ENCODE measurements at regions not wholly inside any gene's neighbourhood (a gene's known extent, or its start where the extent isn't known, plus 50 kb on each side); places are given as distances from the start of the nearest gene placed in this dataset.
A peak's percentile ranks its signal among the peaks of the same experiment; 100 is the strongest.
"Not testable (repeated sequence)": the region's sequence is repeated elsewhere in the genome, so short reads cannot be mapped to it uniquely, and the experiment has no call there.

- DNase-seq: not testable (repeated sequence)
Measured at GRCh38 chr16:22572331-22573224, 61.9 kb downstream of the NPIPB5 start.

DNA sequence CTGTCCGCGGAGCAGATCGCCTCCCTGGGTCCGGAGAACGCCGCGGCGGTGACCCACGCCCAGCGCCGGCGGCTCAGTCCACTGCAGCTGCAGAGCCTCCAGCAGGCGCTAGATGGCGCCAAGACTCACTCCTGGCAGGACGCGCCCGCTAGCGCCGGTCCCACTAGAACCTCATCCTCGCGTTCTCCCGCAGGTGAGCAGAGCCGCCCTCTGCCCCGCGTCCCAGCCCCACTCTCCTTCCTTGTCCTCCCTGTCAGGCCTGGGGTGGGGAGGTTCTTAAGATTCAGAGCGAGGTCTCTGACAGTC is 62.5 kb downstream of the NPIPB5 start:
- DNase-seq: not testable (repeated sequence)

DNA sequence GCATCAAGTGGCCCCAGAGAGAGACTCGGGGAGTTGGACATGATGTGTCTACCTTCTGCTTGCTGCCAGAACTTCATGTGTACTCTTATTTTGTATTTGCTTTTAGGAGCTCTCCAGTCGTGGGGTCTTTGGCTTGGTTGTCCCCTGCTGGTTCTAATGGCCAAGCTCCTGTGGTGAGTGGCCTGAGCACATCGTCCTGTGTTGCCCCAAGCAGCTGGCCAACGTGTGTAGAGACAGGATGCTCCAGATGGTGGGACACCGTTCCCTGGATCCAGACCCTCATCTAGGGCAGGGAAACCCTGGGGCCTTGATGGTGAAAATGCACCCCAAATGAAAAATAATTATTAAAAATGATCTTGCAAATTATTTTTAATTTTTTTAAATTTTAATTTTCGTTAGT is 65.8 kb downstream of the NPIPB5 start:
- DNase-seq: not testable (repeated sequence)

DNA sequence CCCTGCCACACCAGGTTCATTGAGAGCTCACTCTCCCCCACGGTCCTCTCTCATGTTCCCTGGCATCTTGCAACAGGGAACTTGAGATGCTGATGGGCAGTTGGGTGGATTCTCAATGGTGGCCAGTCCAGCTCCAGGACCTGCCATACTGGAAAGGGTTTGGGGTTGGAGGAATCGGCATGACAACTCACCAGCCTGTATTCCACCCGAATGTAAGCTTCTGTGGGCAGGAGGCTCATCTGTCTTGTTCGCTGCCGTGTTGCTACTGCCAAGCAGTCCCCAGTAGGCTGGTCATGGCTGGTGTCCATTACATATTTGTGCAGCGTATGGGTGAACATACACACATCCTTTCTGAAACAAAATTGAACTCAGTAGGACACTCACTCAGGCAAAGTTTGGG is 72.5 kb downstream of the NPIPB5 start:
- not testable (repeated sequence) for DNase-seq

DNA sequence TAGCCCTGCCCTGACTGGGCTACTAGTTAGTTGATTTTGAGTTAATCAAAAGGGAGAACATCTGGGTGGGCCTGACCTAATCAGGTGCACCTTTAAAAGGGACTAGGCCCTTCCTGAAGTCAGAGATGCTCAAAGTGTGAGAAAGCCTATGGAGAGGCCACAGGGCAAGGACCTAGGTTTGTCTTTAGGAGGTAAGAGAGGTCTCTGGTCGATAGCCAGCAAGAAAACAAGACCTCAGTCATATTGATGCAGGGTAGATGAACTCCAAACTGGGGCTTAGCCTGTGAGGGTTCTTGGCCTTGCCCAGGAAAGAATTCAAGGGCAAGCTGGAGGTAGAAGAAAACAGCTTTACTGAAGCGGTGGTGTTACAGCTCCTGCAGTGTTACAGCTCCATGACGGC is 73.8 kb downstream of the NPIPB5 start:
- not testable (repeated sequence) for DNase-seq

- not testable (repeated sequence) for DNase-seq
Measured at GRCh38 chr16:22584941-22585340, 74.2 kb downstream of the NPIPB5 start.

GRCh38 chr16:22585431-22585830 is 74.7 kb downstream of the NPIPB5 start:
- DNase-seq: peak; percentile 19

GRCh38 chr16:22586732-22587131 is 76.0 kb downstream of the NPIPB5 start:
- not testable (repeated sequence) for DNase-seq

DNA sequence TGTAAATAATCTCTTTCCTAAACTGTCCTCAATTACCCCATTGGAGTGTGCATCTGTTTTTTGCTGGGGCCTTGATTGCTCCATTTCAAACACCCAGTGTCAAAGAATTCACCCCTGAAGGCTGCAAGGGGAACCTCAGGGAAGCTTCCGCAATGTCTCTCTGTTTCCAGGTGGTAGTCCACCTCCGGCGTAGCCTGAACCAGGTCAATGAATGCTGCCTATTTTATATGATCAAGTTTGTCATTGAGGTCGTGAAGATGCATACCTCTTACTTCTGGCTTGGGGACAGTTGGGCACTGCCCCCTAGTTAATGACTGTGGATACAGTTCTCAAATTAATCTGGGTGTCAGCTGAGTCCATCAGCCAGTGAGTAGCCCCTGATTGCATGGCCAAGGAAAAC is 79.1 kb downstream of the NPIPB5 start:
- not testable (repeated sequence) for DNase-seq

- DNase-seq: not testable (repeated sequence)
Measured at GRCh38 chr16:22596445-22597045, 85.9 kb downstream of the NPIPB5 start.

DNA sequence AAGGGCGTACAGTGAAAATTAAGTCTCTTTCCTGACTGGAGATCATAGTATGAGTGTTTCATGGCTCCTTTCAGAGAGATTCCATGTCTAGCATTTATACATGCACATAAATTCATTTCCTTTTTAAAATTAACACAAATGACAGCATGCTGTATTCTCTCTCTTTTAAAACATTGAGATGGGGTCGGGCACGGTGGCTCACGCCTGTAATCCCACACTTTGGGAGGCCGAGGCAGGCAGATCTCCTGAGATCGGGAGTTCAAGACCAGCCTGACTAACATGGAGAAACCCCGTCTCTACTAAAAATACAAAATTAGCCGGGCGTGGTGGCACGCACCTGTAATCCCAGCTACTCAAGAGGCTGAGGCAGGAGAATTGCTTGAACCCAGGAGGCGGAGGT is 93.1 kb downstream of the NPIPB5 start:
- not testable (repeated sequence) for DNase-seq

GRCh38 chr16:22606619-22607018 is 95.9 kb downstream of the NPIPB5 start:
- DNase-seq: not testable (repeated sequence)

DNA sequence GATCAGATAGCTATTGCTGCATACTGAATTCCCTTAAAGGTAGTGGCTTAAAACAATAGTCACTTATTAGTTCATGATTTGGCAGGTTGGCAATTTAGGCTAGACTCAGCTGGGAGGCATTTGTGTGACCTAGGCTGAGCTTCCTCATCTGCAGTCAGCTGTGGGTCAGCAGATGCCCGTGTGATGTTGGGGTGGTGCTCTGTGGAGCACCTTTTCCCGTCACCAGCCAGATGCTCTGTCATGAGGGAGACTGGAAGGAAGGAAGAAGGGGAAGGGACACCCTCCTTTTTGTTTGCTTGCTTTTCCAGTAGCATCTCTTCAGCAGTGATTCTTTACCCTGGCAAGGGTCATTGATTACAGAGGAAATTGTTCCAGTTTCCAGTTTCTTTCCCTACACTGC is 99.1 kb downstream of the NPIPB5 start:
- DNase-seq: not testable (repeated sequence)

GRCh38 chr16:22611128-22611527 is 100.4 kb downstream of the NPIPB5 start:
- not testable (repeated sequence) for DNase-seq

DNA sequence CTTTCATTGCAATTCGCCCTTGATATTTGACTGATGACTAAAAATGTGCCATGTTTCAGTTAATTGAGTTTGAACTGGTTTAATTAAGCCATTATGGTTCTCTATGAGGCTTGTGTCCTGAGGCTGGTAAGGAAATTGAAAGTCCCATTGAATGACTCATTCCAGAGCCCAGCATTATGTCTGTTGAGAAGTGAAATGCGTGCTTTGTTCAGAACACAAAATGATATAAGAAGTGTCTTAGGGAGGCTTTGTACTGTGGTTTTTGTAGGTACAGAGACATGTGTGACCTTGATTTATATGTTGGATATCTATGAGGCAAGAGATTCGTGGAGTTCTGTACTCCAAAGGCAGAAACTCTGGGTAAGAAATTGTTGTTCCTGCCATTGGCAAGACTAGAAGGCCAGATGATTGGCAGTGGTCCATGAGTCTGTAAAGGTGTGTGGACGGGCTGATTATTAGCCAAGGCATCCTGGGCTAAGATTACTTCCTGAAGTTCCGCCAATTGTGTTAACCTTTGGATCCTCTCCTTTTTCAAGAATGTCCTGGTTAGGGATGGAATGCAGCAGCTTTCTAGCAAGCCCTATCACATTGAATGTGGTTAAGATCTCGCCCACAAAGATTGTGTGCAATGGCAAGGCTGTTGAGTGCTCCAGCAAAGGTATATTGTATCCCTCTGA is 103.7 kb downstream of the NPIPB5 start:
- DNase-seq: no peak

DNA sequence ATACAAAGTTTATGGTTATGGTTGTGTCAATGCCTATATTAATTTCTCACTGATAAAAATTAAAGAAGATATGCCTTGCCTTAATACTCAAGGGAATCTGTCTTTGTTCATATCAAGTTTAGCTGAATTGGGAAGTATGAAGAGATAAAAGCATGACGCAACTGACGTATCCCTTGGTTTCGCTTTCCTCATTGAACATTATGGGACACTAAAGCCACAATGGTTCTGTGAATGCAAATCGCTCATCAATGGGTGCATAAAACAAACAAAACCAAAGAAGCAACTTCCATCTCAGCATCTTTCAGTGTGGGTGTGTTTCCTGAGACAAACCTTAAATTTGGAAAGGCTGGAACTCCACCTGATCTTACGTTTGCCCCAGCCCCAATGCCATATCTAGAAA is 108.2 kb downstream of the NPIPB5 start:
- DNase-seq: no peak

- DNase-seq: no peak
Measured at GRCh38 chr16:22621586-22622155, 111.0 kb downstream of the NPIPB5 start.

- no peak for DNase-seq
Measured at GRCh38 chr16:22622703-22623102, 112.0 kb downstream of the NPIPB5 start.

DNA sequence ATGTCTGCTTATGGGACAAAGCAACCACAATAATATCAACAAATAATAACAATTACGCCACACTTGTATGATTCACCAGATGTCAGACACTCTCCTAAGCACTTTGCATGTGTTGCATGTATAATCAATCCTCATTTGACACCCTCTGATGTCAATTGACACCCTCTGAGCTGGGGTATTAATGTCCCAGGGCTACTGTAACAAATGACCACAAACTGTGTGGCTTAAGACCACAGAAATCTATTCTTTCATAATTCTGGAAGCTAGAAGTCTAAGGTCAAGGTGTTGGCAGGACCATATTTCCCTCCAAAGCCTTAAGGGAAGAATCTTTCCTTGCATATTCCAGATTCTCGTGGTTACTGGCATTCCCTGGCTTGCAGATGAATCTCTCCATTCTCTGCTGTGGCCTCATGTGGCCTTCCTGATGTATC is 112.7 kb downstream of the NPIPB5 start:
- no peak for DNase-seq

- no peak for DNase-seq
Measured at GRCh38 chr16:22624038-22624799, 113.5 kb downstream of the NPIPB5 start.

GRCh38 chr16:22624800-22625533 is 114.3 kb downstream of the NPIPB5 start:
- DNase-seq: no peak

GRCh38 chr16:22625967-22626366 is 115.3 kb downstream of the NPIPB5 start:
- peak; percentile 22 for DNase-seq
